OCI-LY1 (cell line): ENCODE measurements at regions not wholly inside any gene's neighbourhood (a gene's known extent, or its start where the extent isn't known, plus 50 kb on each side); places are given as distances from the start of the nearest gene placed in this dataset.
"Not testable (repeated sequence)": the region's sequence is repeated elsewhere in the genome, so short reads cannot be mapped to it uniquely, and the experiment has no call there.

ENCODE experiments used
- H2AFZ ChIP-seq: fragments of 200-600 bp; sonication (generic), shearing (Covaris generic); 2 replicates; pipeline ENCODE4 v1.6.0; 2014; ENCODE audit warnings: antibody characterized with exemption, mild to moderate bottlenecking, low read length
- H3F3A ChIP-seq: fragments of 200-600 bp; sonication (generic), shearing (Covaris generic); 2 replicates; pipeline ENCODE4 v1.6.0; 2014; ENCODE audit warnings: mild to moderate bottlenecking, antibody characterized with exemption, low read length, moderate library complexity; ENCODE audit not compliant: insufficient read depth
- H3K27ac ChIP-seq: fragments of 200-600 bp; sonication (generic); 2 replicates; pipeline ENCODE4 v1.5.1; 2014; ENCODE audit warnings: low read length, mixed run types, mild to moderate bottlenecking, low read depth; ENCODE audit not compliant: poor library complexity, severe bottlenecking
- H3K27me3 ChIP-seq: fragments of 200-600 bp; sonication (generic); 2 replicates; pipeline ENCODE4 v1.6.0; 2014; ENCODE audit warnings: antibody characterized with exemption, mild to moderate bottlenecking, low read length, moderate library complexity; ENCODE audit not compliant: insufficient read depth
- H3K36me3 ChIP-seq: fragments of 200-600 bp; sonication (generic); 2 replicates; pipeline ENCODE4 v1.6.1; 2014; ENCODE audit warnings: mild to moderate bottlenecking, antibody characterized with exemption, low read length, moderate library complexity, mixed read lengths; ENCODE audit not compliant: insufficient read depth
- H3K4me1 ChIP-seq: fragments of 200-600 bp; sonication (generic); 2 replicates; pipeline ENCODE4 v1.5.1; 2014; ENCODE audit warnings: mild to moderate bottlenecking, low read length, moderate library complexity; ENCODE audit not compliant: insufficient read depth, severe bottlenecking
- H3K4me2 ChIP-seq: fragments of 200-600 bp; sonication (generic), shearing (Covaris generic); 2 replicates; pipeline ENCODE4 v1.6.1; 2014; ENCODE audit warnings: low read length
- H3K4me3 ChIP-seq: fragments of 200-600 bp; sonication (generic); 2 replicates; pipeline ENCODE4 v1.5.1; 2014; ENCODE audit warnings: low read length, low read depth, mild to moderate bottlenecking, mixed read lengths; ENCODE audit not compliant: poor library complexity, severe bottlenecking
- H3K79me2 ChIP-seq: fragments of 200-600 bp; shearing (Covaris generic); 2 replicates; pipeline ENCODE4 v1.6.1; 2016; ENCODE audit warnings: mixed run types, low read length, mixed read lengths; ENCODE audit not compliant: insufficient read depth
- H3K9ac ChIP-seq: fragments of 200-600 bp; sonication (generic), shearing (Covaris generic); 2 replicates; pipeline ENCODE4 v1.6.1; 2014; ENCODE audit warnings: mild to moderate bottlenecking, low read length, mixed read lengths
- H3K9me2 ChIP-seq: fragments of 200-600 bp; sonication (generic), shearing (Covaris generic); 2 replicates; pipeline ENCODE4 v1.6.1; 2014; ENCODE audit warnings: low read depth, mild to moderate bottlenecking, low read length, mixed read lengths
- H3K9me3 ChIP-seq: fragments of 200-600 bp; shearing (Covaris generic); 2 replicates; pipeline ENCODE4 v1.6.1; 2014; ENCODE audit warnings: low read length, mixed read lengths
- H4K20me1 ChIP-seq: fragments of 200-600 bp; sonication (generic), shearing (Covaris generic); 2 replicates; pipeline ENCODE4 v1.6.0; 2016; ENCODE audit warnings: mild to moderate bottlenecking, low read length; ENCODE audit not compliant: insufficient read depth
- CTCF ChIP-seq: fragments of 200-600 bp; sonication (generic), shearing (Covaris generic); IDR thresholded peaks from 2 replicates; pipeline ENCODE4 v1.5.1; 2017; ENCODE audit warnings: mild to moderate bottlenecking, antibody characterized with exemption, low read length, moderate library complexity, mixed read lengths
- EZH2 ChIP-seq: fragments of 200-600 bp; sonication (generic), shearing (Covaris generic); IDR thresholded peaks from 2 replicates; pipeline ENCODE4 v1.8.0; 2017; ENCODE audit warnings: borderline replicate concordance, mixed run types, mild to moderate bottlenecking, antibody characterized with exemption, low read length, moderate library complexity, mixed read lengths

GRCh38 chr21:25189497-25189896 lies 417.8 kb downstream of the MRPL39 start:
- Histone ChIP-seq H3K4me3 (no peak overlapping the region), H3F3A (no peaks in the 10 kb centered on the region), H3K36me3 (no peaks in the 10 kb centered on the region), H3K27ac (no peak overlapping the region), H3K27me3 (no peaks in the 10 kb centered on the region), H3K9me3 (no peaks in the 10 kb centered on the region), H2AFZ (no peak overlapping the region), H4K20me1 (no peaks in the 10 kb centered on the region), H3K9ac (no peak overlapping the region), H3K4me1 (no peaks in the 10 kb centered on the region), H3K79me2 (no peaks in the 10 kb centered on the region), H3K9me2 (no peaks in the 10 kb centered on the region), H3K4me2 (no peak overlapping the region)
- TF ChIP-seq EZH2 = no peak

GRCh38 chr21:25188677-25189079 lies 418.6 kb downstream of the MRPL39 start:
- Histone ChIP-seq H3K27me3 (no peaks in the 10 kb centered on the region), H3F3A (no peaks in the 10 kb centered on the region), H3K4me1 (no peaks in the 10 kb centered on the region), H3K27ac (no peak overlapping the region), H3K9me3 (no peaks in the 10 kb centered on the region), H3K36me3 (no peaks in the 10 kb centered on the region), H3K9me2 (no peaks in the 10 kb centered on the region), H2AFZ (no peak overlapping the region), H3K9ac (no peak overlapping the region), H3K79me2 (no peaks in the 10 kb centered on the region), H4K20me1 (no peaks in the 10 kb centered on the region), H3K4me3 (no peak overlapping the region), H3K4me2 (no peak overlapping the region)
- TF ChIP-seq EZH2 (no peak), CTCF (no peak)

GRCh38 chr21:25186273-25186672 lies 421.0 kb downstream of the MRPL39 start:
- Histone ChIP-seq H3K27ac (no peak overlapping the region), H3K4me3 (no peak overlapping the region), H3K27me3 (no peaks in the 10 kb centered on the region), H3F3A (no peaks in the 10 kb centered on the region), H3K9me3 (no peaks in the 10 kb centered on the region), H3K36me3 (no peaks in the 10 kb centered on the region), H3K9me2 (no peaks in the 10 kb centered on the region), H3K79me2 (no peaks in the 10 kb centered on the region), H3K4me1 (no peaks in the 10 kb centered on the region), H4K20me1 (no peaks in the 10 kb centered on the region), H2AFZ (no peak overlapping the region), H3K9ac (no peak overlapping the region), H3K4me2 (no peak overlapping the region)
- TF ChIP-seq EZH2 = no peak
- no peak for TF ChIP-seq CTCF

DNA sequence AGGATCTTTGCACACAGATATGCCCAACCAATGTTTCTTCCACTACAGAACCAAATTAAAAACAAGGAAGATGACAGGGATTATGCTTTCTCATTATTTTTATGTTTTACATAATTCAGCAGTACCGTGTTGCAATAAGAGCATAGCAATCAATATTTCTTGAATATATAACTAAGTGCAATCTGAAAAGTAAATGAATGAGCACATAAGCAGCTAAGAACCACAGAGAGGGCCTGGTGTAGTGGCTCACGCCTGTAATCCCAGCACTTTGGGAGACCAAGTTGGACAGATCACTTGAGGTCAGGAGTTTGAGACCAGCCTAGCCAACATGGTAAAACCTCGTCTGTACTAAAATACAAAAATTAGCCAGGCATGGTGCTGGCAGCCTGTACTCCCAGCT lies 423.7 kb downstream of the MRPL39 start:
- TF ChIP-seq CTCF (no peak), EZH2 (no peak)
- Histone ChIP-seq H3K79me2 (no peaks in the 10 kb centered on the region), H3K9ac (no peak overlapping the region), H3K4me2 (no peak overlapping the region), H4K20me1 (no peaks in the 10 kb centered on the region), H3K27me3 (no peaks in the 10 kb centered on the region), H2AFZ (no peak overlapping the region), H3K9me3 (no peaks in the 10 kb centered on the region), H3K27ac (no peak overlapping the region), H3F3A (no peaks in the 10 kb centered on the region), H3K4me3 (no peak overlapping the region), H3K9me2 (no peaks in the 10 kb centered on the region), H3K4me1 (no peaks in the 10 kb centered on the region), H3K36me3 (no peaks in the 10 kb centered on the region)

DNA sequence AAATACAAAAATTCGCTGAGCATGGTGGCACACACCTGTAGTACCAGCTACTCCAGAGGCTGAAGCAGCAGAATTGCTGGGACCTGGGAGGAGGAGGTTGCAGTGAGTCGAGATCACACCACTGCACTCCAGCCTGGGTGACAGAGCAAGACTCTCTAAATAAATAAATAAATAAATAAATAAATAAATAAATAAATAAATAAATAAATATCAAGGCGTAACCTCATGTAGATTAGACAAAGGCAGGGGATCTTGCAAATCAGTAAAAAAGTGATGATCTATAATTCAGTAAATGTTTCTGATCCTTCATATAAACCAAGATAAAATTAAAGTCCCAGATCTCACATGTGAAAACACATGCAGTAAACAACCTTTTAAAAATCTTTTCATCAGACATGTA lies 425.6 kb downstream of the MRPL39 start:
- H3F3A ChIP-seq, H3K4me3 ChIP-seq, H3K4me2 ChIP-seq, H2AFZ ChIP-seq, H3K27me3 ChIP-seq, H3K79me2 ChIP-seq, H3K9me3 ChIP-seq, H3K9me2 ChIP-seq, H3K27ac ChIP-seq, H3K9ac ChIP-seq, H3K36me3 ChIP-seq, H3K4me1 ChIP-seq, H4K20me1 ChIP-seq: not testable (repeated sequence)
